HG02571 (cell line): ENCODE measurements at regions not wholly inside any gene's neighbourhood (a gene's known extent, or its start where the extent isn't known, plus 50 kb on each side); places are given as distances from the start of the nearest gene placed in this dataset.
"Not testable (repeated sequence)": the region's sequence is repeated elsewhere in the genome, so short reads cannot be mapped to it uniquely, and the experiment has no call there.

Experiments used
- ATAC-seq: cut with Tn5 transposase; IDR thresholded peaks from one replicate; pipeline ENCODE4 v1.9.1; 2021; ENCODE audit warnings: mild to moderate bottlenecking, moderate library complexity; ENCODE audit not compliant: unreplicated experiment

DNA sequence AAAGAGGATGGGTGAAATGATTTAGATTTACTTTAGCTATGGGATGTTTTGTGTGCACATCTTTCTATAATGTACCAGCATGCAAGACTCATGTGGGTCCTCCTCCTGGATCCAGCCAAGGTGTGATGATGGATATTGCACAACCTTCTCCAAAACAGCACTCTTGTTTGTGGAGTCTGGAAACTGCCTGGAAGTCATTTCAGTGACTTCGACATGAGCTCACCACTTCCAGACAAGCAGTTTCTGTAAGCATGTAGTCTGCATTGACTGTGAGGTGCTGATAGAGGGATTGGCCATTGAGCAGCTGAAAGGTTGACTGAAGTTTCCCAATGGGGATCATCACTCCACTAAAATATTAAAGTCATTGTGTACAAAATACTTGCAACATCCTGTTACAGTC is 154.0 kb downstream of the TRIB2 start:
- no peak for ATAC-seq

DNA sequence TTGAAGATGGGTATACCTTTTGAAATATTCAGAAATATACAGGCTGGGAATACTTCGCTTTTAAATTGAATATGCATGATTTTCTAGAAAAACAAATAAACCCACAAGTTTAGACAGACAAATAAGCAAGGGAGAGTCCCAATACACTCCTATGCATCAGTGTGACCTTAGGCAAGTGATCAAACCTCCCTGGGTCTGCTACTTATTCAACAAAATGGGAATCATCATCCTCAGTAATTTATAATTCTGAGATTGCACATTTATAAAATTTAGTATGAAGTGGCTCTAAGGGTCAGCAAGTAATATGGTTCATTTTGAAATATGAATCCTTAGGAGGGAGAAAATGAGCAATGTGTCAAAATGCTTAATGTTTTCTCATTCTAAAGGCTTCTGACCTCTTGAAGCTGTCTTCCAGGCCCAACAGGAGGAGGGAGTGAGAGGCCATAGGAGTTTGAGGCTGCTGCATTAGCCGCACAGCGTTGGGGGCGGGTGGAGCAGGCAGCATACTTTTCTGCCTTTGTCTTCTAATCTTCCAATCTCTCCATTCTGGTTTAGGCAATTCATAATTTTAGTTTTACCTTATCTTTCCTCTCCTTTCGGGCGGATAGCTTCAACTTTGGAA is 155.1 kb downstream of the TRIB2 start:
- ATAC-seq = no peak

DNA sequence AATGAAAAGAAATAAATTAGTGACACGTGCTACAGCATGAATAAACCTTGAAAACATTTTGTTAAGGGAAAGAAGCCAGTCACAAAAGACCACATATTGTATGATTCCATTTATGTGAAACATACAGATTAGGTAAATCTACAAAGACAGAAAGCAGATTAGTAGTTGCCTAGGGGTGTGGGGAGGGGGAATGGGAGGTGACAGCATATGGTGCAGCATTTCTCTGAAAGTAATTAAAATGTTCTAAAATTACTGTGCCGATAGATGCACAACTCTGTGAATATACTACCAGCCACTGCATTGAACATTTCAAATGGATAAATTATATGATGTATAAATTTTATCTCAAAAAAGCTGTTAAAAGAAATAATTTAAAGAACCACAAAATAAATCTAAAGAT is 161.0 kb downstream of the TRIB2 start:
- no peak for ATAC-seq

DNA sequence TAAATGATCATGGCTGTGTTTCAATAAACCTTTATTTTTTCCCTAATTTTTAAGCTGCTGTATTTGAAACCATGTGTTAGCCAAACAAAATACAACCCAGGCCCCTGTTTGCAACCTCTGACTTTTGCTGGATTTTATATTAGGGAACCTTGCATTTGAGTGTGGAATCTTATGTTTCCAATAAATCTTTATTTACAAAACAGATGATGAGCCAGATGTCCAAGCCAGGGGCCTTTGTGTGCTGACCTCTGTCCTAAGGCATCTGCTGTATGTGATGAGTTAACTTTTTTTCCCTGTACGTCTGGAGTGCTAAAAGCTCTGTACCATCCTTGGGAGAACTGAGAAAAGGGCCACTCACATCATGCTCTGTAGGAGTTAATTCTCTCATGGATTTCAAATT is 162.9 kb downstream of the TRIB2 start:
- ATAC-seq = no peak

DNA sequence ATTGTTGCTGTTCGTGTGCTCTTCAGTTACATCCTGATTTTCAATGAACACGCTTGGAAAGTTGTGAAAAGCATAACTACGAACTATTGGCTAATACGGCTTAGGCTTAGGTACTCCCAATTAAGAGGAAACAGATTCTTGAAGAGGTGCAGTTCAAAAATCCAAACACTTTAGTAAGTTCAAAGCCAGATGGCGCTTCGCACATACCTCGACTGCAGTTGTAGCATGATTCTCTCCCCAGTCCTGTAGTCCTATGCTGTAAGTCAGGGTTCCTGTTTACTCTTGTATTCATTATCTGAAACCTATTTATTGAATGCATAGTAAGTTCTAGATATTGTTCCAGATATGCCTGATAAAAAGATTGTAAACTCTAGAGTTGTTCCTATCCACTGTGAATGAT is 165.2 kb downstream of the TRIB2 start:
- no peak for ATAC-seq

DNA sequence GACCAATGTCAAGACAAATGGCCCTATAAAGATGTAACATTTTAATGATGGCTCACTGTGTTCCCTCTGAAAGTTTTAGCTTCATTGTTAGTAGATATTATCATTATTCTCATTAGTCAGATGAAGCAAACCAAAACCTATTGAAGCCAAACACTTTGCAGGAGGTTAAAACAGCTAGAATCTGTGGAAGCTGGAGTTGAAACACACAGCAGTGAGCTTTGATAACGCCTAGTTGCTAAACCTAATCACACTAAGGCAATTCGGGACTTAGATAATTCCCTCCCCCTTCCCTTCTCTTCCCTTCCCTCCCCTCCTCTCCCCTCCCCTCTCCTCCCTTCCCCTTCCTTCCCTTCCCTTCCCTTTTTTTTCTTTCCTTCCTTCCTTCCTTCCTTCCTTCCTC is 165.7 kb downstream of the TRIB2 start:
- no peak for ATAC-seq

DNA sequence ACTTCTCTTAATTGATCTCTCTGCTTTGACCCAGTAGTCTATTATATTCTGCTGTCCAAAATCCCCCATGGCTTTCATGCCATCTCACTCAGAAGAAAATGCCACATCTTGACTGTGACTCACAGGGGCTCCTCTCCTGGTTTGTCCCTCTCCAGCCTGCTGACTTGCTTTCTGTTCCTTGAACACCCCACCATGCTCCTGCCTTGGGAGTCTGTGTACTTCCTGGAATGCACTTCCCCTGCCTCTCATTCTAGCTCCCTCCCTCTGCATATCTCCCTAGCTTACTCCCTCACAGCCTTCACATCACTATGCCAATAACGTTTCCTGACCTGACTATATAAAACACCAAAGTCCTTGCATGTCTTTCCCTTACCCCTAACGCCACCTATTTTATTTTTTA is 167.2 kb downstream of the TRIB2 start:
- ATAC-seq = no peak

DNA sequence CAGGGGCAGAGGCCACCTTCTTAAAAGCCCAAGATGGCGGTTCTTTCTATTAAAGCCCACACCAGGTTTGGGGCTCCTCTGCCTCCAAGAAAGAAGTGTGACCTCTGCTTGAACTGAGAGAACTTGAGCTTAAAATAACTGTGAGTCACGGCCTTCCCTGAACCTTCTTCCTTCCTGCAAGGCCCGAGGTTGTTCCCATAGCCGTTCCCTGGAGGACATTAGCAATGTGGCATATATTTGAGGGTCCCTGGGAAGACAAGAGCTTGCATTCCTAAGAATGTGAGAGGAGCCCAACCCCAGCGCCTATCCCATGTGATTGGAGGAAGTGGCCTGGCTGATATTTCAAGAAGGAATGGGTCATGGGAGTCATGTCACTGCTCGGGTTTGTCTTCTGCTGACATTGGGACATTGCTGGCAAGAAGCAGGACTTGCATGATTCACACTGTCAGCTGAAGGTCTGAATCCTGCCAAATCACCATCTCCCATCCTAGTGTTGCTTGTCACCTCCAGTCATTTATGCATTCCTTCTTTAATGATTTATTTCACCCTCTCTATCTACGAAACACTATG is 168.1 kb downstream of the TRIB2 start:
- ATAC-seq = no peak

DNA sequence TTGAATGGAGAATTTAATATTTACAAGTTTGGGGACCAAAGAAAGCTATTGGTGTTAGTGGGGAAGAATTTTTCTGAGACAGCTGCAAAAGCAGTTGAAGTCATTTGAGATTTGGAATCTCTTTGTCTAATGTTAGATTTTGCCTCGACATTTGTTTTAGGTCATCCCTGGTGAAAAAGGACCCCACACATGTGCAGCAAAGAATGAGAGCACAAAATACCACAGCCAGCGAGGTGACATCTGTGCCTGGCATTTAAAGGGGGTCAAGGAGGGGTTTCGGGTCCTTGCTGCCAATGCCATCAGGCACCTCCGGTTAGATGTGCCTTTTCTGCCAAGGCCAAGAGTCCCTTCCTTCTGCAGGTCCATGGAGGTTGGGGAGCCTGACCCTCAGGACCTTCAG is 173.3 kb downstream of the TRIB2 start:
- ATAC-seq = no peak

DNA sequence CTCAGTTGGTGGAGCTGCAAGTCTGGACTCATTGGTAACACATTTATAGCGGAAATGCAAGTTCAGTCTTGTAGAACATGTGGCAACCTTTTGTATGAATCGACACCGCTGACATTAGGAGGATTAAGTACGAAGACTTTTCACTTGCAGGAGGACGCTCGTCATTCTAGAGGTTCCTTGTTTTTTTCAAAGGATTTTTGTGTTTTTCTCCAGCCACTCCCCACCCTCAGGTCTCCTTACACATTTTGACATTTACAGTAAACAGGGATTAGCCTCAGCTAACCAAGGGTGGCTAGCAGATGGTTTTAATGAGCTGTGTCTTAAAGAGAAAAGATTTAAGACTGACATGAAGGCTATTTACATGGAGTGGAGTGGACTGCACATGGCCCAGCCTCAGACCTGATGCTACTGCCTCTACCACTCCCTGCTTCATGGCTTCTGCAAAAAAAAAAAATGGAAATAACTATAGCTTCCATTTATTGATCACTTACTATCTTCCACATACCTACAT is 173.8 kb downstream of the TRIB2 start:
- ATAC-seq = no peak

DNA sequence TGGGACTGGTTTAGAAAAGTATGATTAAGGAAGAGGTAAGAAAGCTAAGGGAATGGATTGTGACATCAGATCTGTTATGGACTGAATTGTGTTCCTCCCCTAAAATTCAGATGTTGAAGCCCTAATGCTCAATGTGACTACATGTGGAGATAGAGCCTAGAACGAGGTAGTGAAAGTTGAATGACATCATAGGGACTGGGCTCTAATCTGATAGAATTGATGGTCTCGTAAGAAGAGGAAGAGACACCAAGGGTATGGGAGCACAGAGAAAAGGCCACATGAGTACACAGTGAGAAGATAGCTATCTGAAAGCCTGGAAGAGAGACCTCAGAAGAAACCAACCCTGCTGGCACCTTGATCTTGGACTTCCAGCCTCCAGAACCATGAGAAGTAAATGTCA is 178.3 kb downstream of the TRIB2 start:
- ATAC-seq = no peak

DNA sequence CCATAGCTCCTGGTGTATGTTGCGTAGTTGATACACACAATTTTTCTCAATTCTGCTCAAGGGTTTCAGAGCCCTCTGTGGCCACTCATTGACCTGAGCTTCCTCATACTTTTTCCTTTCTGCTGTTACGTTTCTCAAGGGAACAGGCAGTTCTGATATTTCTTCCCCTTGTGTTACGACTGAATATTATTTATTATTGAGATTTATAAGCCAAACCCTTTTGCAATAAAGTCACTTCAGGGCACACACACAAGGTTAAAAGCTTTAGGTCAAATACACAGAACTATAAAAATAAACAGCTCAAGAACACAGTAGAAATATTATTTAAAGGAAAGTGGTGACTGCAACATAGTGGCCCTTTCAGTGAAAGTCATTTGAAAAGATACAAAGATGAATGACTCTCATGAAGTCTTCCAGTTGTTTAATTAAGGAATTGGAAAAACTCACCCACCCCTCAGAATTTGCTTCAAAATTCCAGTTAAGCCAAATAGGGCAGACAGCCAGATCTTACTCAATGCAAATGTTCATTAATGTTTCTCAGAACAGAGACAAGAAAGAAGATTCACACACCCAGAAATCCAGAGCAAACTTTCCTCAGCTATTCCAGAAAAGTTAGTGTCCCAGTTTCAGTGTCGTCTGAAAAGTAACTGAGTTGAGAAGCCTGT is 179.7 kb downstream of the TRIB2 start:
- no peak for ATAC-seq

DNA sequence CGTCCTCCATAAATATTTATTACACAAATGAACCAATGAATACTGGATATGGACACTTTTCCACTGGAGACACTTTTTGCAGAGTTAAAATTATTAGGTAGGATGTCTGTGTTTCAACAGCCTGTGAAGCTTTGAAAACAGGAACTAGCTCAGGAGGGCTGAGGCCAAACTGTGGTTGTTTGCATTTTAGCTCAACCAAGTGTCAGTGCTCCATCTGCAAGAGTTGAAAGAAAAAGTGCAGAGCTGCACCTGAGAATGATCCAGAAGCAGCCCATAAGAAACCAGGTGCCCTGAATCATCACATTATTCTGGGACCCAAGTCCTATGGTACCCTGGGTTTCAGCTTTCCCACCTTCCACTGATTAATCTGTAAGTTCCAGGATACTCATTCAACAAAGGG is 180.4 kb downstream of the TRIB2 start:
- ATAC-seq = no peak

DNA sequence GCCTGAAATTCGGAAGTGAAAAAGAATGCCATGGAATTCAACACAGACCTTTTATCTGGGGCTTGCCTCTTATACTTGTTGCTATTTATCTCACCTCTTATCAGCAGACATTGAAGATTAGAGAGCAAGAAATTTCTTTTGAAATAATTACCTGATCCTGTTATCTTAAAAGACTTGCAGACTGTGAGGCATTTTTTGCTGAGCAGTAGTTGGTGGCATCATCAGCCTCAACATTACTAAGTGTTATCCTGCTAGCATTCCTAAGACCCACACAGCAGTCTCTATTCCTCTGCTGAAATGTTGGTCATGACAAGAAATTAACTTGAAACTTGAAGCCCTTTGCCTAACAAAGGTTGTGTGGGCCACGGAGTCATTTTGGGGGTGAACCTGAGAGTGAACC is 186.5 kb downstream of the TRIB2 start:
- no peak for ATAC-seq

DNA sequence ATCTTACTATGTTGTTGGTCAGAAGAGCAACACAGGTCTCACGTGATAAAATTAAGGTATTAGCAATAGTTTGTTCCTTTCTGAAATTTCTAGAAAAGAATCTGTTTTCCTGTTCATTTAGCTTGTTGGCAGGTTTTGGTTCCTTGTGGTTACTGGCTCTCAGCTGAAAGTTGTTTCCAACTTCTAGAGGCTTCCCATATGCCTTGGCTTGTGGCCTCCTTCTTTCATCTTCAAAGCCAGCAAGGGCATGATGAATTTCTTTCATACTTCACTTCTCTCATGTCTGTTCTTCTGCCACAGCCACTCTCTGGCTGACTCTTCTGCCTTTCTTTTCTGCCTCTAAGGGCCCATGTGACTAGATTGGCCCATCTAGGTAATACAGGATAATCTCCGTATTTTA is 193.7 kb downstream of the TRIB2 start:
- no peak for ATAC-seq

DNA sequence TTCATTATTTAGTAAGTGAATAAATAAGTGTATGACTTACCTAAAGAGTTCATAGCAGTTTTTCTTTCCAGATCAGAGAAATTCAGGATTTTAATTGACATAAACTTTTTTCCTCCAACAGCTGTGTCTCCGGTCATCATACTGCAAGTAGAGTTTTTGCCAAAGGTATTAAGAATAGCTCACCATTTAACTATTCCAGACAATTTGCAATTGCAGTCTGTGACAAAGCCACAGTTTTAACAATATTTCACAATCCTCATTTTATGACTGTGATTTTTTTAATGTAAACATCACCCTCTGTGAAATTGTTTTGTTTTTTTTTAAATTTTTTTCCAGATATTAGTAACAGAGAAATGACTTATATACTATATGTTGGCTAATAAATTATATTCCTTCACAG is 199.1 kb downstream of the TRIB2 start:
- no peak for ATAC-seq

DNA sequence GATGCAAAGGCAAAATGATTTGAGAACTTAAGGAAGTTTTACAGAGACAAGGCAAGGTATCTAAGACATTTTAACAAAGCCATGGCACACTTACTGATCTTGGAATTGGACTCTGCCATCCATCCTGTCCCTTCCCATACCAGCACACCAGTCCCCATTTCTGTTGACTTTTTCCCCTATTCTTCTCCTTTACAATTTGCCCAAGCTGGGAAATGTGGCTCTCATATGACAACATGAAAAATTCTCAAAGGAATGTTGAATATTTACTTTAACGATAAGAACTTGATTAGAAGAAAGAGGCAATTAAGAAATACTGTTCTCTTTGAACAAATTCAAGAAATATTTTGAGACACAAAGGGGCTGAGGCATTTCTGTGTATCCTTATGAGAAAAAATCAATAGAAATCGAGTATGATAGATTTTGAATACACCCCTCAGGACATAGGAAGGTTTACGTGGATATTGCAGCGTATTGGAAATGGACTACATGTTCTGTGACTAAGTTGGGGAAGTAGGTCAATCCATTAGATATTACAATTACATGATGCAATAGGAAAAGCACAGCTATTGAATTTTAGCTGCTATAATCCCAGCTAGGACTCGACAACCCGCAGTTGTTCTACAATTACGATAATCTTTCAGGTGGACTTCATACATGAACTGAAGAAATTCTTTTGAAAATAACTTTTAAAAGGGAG is 201.6 kb downstream of the TRIB2 start:
- no peak for ATAC-seq

DNA sequence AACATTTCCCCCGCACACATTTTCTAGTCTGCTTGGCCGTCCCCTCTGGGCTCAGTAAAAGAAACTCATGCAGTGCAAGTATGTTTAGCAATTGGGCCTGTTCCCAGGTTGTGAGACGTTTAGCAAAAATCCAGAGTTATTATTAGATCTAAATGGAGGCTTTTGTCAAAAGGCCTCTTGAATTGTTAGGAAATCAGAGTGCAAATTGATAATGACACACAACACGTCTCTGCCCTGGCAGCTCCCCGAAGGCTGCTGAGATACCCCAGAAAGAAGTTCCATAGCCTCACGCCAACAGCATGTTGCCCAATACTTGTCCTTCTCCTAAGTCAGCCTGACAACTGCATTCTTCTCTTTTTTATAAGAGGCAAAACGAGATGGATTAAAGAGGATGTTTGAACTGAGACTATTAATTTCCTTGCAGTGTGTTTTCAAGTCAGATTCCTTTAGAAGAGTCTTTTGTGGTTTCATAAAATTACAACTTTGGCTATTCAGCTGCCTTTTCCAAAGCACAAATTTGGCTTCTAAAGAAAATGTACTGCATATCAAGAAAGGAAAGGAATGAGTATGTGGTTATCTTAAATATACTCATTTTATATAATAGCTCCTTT is 202.2 kb downstream of the TRIB2 start:
- ATAC-seq = no peak

DNA sequence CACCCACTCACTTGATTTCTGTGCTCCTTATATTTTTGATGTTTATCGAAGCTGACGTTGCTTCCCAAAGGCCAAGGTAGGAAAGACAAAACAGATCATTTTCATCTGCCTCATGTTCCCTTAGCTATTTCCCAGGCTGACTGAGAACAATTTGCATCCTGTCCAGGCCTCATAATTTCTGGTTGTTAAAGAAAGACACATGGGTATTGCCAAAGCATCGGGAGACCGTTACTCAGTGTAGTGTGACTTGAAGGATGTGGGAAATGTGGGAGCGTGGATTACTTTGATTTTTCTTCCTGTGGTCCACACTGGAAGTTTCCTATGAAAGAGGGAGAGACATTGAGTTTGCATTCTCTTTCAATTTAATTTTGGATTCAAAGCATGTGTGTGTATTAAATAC is 204.6 kb downstream of the TRIB2 start:
- ATAC-seq = no peak

DNA sequence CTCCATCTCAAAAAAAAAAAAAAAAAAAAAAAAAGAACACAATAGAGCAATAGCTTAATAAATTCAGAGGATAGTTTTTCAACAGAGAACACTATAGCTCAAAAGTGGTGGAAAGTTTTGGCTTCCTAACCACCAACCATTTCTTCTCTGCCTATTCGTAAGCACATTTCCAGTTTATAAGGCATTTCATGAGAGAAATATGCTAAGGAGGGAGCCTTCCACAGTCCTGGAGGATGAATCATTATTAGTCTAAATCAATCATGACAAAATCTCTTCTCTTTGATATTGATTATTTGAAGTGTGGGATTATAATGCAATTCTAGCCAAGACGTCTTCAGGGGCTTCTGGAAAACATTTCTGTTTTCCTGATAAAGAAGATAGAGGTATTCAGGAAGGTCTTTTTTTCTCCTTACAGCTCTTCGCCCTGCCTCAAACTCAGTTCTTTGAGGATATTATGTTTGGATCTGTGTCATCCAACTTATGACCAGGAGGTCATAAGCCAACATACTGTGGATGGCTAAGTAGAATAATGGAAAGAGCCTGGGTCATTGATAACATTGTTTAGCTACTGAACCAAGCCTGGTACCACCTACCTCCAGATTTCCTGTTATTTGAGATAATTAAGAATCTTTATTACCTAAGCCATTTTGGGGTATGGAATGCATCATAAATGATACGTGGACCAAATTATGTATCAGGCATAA is 207.3 kb downstream of the TRIB2 start:
- no peak for ATAC-seq

DNA sequence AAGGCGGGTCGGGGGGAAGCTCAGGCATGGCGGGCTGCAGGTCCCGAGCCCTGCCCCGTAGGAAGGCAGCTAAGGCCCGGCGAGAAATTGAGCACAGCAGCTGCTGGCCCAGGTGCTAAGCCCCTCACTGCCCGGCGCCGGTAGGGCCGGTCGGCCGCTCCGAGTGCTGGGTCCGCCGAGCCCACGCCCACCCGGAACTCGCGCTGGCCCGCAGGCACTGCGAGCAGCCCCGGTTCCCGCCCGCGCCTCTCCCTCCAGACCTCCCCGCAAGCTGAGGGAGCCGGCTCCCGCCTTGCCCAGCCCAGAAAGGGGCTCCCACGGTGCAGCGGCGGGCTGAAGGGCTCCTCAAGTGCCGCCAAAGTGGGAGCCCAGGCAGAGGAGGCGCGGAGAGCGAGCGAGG is 209.9 kb downstream of the TRIB2 start:
- ATAC-seq = not testable (repeated sequence)
